ENCODE measurements at regions not wholly inside any gene's neighbourhood (a gene's known extent, or its start where the extent isn't known, plus 50 kb on each side); places are given as distances from the start of the nearest gene placed in this dataset.

GRCh38 chr13:79660361-79660760 is 179.4 kb downstream of the NDFIP2 start:
- no peak for TF ChIP-seq CTCF (IDR thresholded peaks at IDR 0.05; ENCODE audit: low read depth, low read length)
- Histone ChIP-seq H3K9me3 (no peaks in the 10 kb centered on the region), H3K4me1 (peaks cover 56% of the 10 kb centered on the region), H3K27me3 (no peaks in the 10 kb centered on the region), H3K4me3 (ENCODE audit: low read depth, low read length) (no peak overlapping the region), H3K36me3 (no peaks in the 10 kb centered on the region)
- no peak for DNase-seq

- no peak overlapping the region for H3K4me3 ChIP-seq (ENCODE audit: low read depth, low read length)
- no peaks in the 10 kb centered on the region for H3K36me3 ChIP-seq
- peaks cover 60% of the 10 kb centered on the region for H3K4me1 ChIP-seq
- H3K9me3 ChIP-seq = no peaks in the 10 kb centered on the region
- TF ChIP-seq CTCF (IDR thresholded peaks at IDR 0.05; ENCODE audit: low read depth, low read length) = no peak
- peak; percentile 85 for DNase-seq
- H3K27me3 ChIP-seq = no peaks in the 10 kb centered on the region
These were observed 178.2 kb downstream of the NDFIP2 start for GRCh38 chr13:79659121-79659521.

- TF ChIP-seq CTCF (IDR thresholded peaks at IDR 0.05; ENCODE audit: low read depth, low read length) = no peak
These were observed 177.5 kb downstream of the NDFIP2 start for GRCh38 chr13:79658333-79658975.

GRCh38 chr13:79655509-79655908 is 174.6 kb downstream of the NDFIP2 start:
- no peaks in the 10 kb centered on the region for H3K36me3 ChIP-seq
- H3K9me3 ChIP-seq = no peaks in the 10 kb centered on the region
- peaks cover 38% of the 10 kb centered on the region for H3K4me1 ChIP-seq
- DNase-seq = peak; percentile 51
- H3K27me3 ChIP-seq = no peaks in the 10 kb centered on the region
- H3K4me3 ChIP-seq (ENCODE audit: low read depth, low read length) = no peak overlapping the region
- TF ChIP-seq CTCF (IDR thresholded peaks at IDR 0.05; ENCODE audit: low read depth, low read length) = no peak

More at GRCh38 chr13:79658333-79658975, 177.5 kb downstream of the NDFIP2 start:
- Histone ChIP-seq H3K4me3 (ENCODE audit: low read depth, low read length) (no peak overlapping the region), H3K36me3 (no peaks in the 10 kb centered on the region), H3K27me3 (no peaks in the 10 kb centered on the region), H3K4me1 (peaks cover 58% of the 10 kb centered on the region), H3K9me3 (no peaks in the 10 kb centered on the region)
- peak; percentile 30 for DNase-seq

GRCh38 chr13:79654520-79654919 is 173.6 kb downstream of the NDFIP2 start:
- Histone ChIP-seq H3K4me3 (ENCODE audit: low read depth, low read length) (no peak overlapping the region), H3K9me3 (no peaks in the 10 kb centered on the region), H3K36me3 (no peaks in the 10 kb centered on the region), H3K27me3 (no peaks in the 10 kb centered on the region), H3K4me1 (peaks cover 28% of the 10 kb centered on the region)
- TF ChIP-seq CTCF (IDR thresholded peaks at IDR 0.05; ENCODE audit: low read depth, low read length) = no peak
- DNase-seq = peak; percentile 44

- peaks cover 27% of the 10 kb centered on the region for H3K4me1 ChIP-seq
- no peak for TF ChIP-seq CTCF (IDR thresholded peaks at IDR 0.05; ENCODE audit: low read depth, low read length)
- DNase-seq = no peak
- H3K4me3 ChIP-seq (ENCODE audit: low read depth, low read length) = no peak overlapping the region
- no peaks in the 10 kb centered on the region for H3K27me3 ChIP-seq
- H3K9me3 ChIP-seq = no peaks in the 10 kb centered on the region
- no peaks in the 10 kb centered on the region for H3K36me3 ChIP-seq
These were observed 169.7 kb downstream of the NDFIP2 start for GRCh38 chr13:79650688-79651087.

Data from BE2C (cell line).